Inferior parietal cortex (tissue), 1 donor: ENCODE measurements at regions not wholly inside any gene's neighbourhood (a gene's known extent, or its start where the extent isn't known, plus 50 kb on each side); places are given as distances from the start of the nearest gene placed in this dataset.
"Not testable (repeated sequence)": the region's sequence is repeated elsewhere in the genome, so short reads cannot be mapped to it uniquely, and the experiment has no call there.

Source experiments
- DNase-seq: peaks from one replicate; pipeline ENCODE4 v3.0.0-alpha.2; 2016; ENCODE audit errors: extremely low spot score

- no peak for DNase-seq
Measured at GRCh38 chr11:25159341-25159740, 662.5 kb downstream of the LUZP2 start.

DNA sequence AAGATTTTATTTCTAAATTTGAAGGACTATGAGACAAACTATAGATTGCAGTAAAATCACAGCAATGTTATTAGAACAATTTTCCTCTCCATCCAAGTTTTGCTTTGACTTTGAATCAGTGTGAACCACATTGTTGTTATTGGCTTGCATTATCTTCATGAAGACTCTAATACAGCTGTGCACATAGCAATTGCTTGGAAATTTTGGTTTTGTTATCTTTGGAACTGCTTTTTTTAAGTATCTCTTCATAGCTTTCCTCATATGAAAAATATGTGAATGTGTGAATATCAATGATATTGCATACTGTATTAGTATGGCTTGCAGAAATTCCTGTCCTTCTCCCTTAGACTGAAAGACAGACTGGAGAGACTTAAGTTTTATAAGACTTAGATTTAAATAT, 666.6 kb downstream of the LUZP2 start:
- DNase-seq = no peak

- DNase-seq = no peak
Measured at GRCh38 chr11:25180187-25180586, 683.3 kb downstream of the LUZP2 start.

DNA sequence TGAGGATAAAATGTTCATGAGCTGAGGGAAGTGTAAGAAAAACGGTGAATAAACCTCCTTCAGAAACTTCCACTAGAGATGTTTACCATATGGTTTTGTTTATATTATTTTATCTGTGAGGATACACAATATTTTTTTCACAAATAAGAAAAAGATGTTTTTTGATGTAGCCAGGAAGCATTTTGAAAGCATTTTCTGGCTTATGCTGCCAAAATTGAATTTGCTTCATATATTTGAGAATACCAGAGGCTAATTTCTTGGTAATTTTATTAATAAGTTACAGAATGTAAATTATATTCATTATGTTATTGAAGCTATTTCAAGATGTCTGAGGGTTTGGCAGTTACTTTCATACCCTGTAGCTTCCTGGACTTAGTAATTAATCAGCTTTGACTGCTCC, 686.6 kb downstream of the LUZP2 start:
- DNase-seq = no peak

GRCh38 chr11:25197515-25197914, 700.7 kb downstream of the LUZP2 start:
- no peak for DNase-seq

DNA sequence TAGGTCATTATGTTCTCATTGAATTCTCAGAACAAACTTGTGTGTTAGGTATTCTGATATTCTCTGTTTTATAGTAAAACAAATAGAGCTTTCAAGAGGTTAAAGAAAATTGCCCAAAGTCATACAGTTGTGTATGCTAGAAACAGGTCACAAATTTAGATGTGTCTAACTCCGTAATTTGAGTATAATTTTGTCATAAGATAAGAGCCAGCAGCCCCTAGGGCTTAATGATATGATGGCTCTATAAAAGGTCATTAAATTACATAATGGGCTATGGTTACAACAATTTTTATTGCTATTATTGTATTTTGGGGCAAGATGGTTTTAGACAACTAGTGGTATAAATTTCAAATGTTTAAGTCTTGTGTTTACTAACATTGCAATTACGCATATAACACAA, 701.9 kb downstream of the LUZP2 start:
- DNase-seq = no peak

DNA sequence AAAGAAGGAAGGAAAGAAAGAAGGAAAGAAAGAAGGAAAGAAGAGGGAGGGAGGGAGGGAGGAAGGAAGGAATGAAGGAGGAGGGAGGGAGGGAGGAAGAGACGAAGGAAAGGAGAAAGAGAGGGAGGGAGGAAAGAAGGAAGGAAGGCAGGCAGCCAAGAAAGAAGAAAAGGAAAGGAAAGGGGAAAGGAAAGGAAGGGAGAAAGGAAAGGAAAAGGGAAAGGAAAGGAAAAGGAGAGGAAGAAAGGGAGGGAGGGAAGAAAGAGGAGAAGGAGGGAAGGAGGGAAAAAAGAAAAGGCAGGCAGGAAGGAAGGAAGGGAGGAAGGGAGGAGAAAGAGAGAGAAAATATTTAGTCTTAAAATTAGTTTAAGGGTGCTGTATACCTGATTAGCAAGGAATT, 704.1 kb downstream of the LUZP2 start:
- no peak for DNase-seq

GRCh38 chr11:25206762-25207161, 709.9 kb downstream of the LUZP2 start:
- no peak for DNase-seq

- DNase-seq = no peak
Measured at GRCh38 chr11:25211635-25212254, 714.9 kb downstream of the LUZP2 start.

DNA sequence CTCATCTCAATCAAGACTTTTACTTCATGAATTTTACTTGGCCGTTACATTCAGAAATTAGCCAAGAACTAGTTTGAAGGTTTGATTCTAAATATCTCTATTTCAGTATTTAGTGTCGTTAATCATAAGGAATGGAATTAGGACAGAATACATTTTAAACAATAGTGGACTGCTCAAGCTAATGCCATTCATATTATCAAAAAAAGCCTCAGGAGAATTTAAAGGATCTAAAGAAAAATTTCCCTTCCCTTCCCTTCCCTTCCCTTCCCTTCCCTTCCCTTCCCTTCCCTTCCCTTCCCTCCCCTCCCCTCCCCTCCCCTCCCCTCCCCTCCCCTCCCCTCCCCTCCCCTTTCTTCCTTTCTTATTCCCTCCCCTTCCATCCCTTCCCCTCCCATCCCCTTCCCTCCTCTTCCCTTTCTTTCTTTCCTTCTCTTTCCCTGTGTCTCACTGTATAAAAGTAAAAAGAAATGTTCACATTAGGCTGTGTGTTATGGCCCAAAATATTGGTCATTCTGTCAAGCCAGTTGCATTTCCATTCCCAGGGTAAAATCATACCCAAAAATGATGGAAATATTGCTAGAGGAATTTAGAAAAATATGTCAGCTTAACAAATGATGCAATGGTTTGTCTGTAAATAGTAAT, 717.8 kb downstream of the LUZP2 start:
- no peak for DNase-seq

DNA sequence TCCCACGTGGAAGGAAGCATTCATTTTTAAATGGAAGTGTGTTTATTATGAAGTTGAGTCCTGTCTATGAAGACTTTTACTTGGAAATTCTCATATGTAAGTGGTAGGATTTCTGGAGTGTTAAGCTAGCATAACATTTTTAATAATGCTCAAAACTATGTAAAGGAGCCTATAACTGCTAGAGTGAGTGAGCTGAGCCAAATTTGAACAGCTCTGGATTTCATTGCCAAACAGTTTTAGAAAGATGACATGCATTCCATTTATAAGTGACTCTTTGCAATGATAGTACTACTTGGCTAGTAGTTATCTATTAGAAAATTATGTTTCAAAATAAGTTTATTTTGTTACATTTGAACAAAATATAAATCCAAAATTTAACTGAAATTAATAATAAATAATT, 721.2 kb downstream of the LUZP2 start:
- no peak for DNase-seq

GRCh38 chr11:25225078-25225477, 728.2 kb downstream of the LUZP2 start:
- DNase-seq = no peak

DNA sequence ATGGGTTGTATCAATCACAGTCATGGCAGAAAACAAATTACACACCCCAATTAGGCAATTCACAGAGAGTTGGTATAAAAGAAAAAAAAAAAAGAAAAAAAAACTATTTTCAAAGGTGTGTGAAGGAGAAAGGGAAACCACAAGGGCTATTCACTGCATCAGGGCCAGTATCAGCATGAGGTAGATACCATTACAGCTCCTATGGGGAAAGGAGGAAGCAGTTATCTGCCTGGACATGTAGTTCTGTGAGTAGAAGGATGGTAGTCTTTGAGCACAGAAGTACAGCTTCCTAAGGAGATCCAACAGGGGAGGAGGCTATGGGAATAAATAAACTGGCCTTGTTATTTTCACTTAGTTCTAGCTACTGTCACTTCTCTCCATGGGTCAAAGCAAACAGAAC, 746.1 kb downstream of the LUZP2 start:
- DNase-seq = no peak

DNA sequence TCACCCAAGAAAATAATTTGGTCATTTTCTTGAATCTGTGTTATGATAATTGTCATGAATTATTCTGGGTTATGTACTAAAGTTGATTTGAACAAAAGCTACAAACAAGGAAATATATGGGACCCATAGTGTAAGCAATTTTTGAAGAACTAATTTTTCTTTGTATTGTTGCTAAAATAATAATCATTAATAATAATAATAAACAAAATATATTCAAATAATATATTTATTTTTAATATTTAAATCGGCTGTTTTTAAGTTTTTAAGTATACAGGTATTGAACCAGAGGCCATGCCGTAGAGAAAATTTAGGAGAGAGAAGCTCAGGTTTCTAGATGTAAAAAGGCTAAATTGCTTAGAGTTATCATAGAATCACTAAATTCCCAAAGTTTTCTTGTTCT, 747.3 kb downstream of the LUZP2 start:
- no peak for DNase-seq

- no peak for DNase-seq
Measured at GRCh38 chr11:25247336-25247735, 750.5 kb downstream of the LUZP2 start.

GRCh38 chr11:25252854-25253253, 756.0 kb downstream of the LUZP2 start:
- no peak for DNase-seq

DNA sequence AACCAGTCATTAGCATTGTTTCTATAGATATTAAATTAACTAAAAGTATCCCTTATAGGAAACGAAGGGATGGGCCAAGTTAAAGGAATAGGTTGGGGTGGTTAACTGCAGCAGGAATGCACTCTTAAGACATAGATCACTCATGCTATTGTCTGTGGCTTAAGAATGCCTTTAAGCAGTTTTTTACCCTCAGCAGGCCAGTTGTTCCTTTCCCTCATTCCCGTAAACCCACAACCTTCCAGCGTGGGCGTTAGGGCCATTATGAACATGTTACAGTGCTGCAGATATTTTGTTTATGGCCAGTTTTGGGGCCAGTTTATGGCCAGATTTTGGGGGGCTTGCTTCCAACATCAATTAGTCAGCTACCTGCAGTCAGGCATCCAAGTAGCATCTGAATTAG, 767.0 kb downstream of the LUZP2 start:
- DNase-seq = not testable (repeated sequence)

DNA sequence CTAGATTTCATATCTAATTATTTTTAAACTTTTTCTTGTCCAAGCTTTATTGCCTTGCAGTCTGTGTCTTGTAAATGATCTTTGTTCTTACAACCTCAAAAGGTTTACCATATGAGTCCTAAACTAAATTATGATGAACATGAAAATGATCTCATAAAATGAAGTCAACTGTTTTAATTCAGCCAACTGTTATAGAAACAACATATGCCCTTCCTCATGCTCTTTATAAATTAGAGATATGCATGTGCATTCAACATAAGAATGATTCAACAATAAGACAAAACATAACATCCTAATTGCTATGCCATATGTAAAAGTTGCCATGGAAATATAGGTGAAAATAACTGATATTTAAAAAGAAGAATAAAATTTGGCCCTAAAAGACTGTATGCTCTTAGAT, 774.4 kb downstream of the LUZP2 start:
- DNase-seq = no peak

DNA sequence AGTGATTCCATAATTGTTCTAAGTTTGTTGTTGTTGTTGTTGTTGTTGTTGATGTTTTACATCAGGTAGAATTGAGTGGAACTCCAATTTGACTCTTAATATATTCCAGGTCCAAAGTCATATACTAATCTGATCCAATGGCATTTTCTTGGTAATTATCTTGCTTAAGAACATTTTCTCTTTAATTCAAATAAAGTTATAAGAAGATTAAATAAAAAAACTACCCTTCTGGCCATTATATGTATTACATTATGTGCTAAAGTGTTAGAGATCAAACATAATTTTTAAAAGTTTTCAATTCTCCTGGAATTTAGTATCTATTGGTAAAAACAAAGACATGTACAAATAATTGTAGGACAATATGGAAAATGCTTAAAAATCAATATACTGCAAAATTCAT, 775.4 kb downstream of the LUZP2 start:
- no peak for DNase-seq

DNA sequence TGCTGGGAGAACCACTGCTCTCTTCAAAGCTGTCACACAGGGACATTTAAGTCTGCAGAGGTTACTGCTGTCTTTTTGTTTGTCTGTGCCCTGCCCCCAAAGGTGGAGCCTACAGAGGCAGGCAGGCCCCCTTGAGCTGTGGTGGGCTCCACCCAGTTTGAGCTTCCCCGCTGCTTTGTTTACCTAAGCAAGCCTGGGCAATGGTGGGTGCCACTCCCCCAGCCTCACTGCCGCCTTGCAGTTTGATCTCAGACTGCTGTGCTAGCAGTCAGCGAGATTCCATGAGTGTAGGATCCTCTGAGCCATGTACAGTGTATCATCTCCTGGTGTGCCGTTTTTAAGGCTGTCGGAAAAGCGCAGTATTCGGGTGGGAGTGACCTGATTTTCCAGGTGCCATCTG, 784.0 kb downstream of the LUZP2 start:
- not testable (repeated sequence) for DNase-seq

DNA sequence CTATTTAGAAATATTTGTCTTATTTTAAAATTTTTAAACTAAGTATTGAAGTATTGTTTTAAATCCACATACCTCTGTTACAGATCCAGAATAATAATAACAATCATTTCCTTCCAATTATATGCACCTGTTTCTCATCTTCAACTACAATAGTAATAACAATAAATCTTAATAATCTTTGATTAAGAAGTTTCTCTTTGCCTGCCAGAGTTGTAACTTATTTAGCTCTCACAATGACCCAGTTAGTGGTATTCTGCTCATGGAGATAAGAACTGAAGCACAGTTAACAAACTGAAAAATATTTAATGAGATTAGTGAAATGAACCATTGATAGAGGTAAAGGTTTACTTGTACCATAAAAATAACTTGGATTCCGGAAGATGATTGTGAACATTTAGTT, 796.3 kb downstream of the LUZP2 start:
- DNase-seq = no peak

GRCh38 chr11:25298450-25298849, 801.6 kb downstream of the LUZP2 start:
- DNase-seq = no peak

- DNase-seq = no peak
Measured at GRCh38 chr11:25309818-25310217, 813.0 kb downstream of the LUZP2 start.

DNA sequence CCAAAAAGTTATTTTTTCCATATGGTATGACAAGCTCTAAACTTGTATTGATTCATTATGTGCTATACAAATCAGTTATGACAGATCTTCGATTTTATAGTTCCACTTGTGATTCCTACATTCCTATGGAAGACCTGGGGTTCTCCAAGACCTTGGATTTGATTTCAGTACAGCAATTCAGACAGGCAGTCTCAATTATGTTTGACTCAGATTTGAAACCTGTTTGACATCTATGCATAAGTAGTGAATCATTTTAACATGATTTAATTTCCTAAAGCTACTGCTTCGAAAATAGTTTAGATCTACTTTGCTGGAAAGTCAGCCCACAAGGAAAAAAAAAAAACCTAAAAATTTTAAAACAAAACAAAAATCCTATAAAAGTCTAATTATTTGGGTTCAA, 820.4 kb downstream of the LUZP2 start:
- DNase-seq = no peak
